GM23338 (cell line): ENCODE measurements at regions not wholly inside any gene's neighbourhood (a gene's known extent, or its start where the extent isn't known, plus 50 kb on each side); places are given as distances from the start of the nearest gene placed in this dataset.

Source experiments
- ATAC-seq: fragments of 200-7000 bp; cut with Tn5 transposase; 3 replicates; pipeline ENCODE4 v1.9.1; 2020
- DNase-seq: peaks from one replicate; pipeline ENCODE4 v3.0.0-alpha.2; 2015; ENCODE audit warnings: low spot score
- H2AFZ ChIP-seq: fragments of 200-600 bp; sonication (generic); 2 replicates; pipeline ENCODE4 v1.8.0; 2016; ENCODE audit warnings: antibody characterized with exemption, mild to moderate bottlenecking, moderate library complexity
- H3F3A ChIP-seq: fragments of 200-600 bp; sonication (generic); replicated peaks from 2 replicates; pipeline ENCODE4 v1.8.0; 2017; ENCODE audit warnings: antibody characterized with exemption, mixed run types, low read depth
- H3K27ac ChIP-seq: fragments of 200-600 bp; sonication (generic); 2 replicates; pipeline ENCODE4 v1.6.1; 2016; ENCODE audit warnings: low read depth
- H3K27me3 ChIP-seq: fragments of 200-600 bp; sonication (generic); 2 replicates; pipeline ENCODE4 v1.8.0; 2016; ENCODE audit warnings: mild to moderate bottlenecking, mixed run types, moderate library complexity; ENCODE audit not compliant: insufficient read depth
- H3K36me3 ChIP-seq: fragments of 200-600 bp; sonication (generic); 2 replicates; pipeline ENCODE4 v1.8.0; 2016; ENCODE audit warnings: mild to moderate bottlenecking; ENCODE audit not compliant: insufficient read depth
- H3K4me1 ChIP-seq: fragments of 200-600 bp; sonication (generic); 2 replicates; pipeline ENCODE4 v1.8.0; 2016; ENCODE audit warnings: mild to moderate bottlenecking, moderate library complexity; ENCODE audit not compliant: insufficient read depth
- H3K4me2 ChIP-seq: fragments of 200-600 bp; sonication (generic); 2 replicates; pipeline ENCODE4 v1.7.1; 2017; ENCODE audit warnings: mixed run types
- H3K4me3 ChIP-seq: fragments of 200-600 bp; sonication (generic); 2 replicates; pipeline ENCODE4 v1.6.1; 2016; ENCODE audit warnings: mixed run types
- H3K79me2 ChIP-seq: fragments of 200-600 bp; sonication (generic); replicated peaks from 2 replicates; pipeline ENCODE4 v1.8.0; 2017; ENCODE audit warnings: mild to moderate bottlenecking; ENCODE audit not compliant: insufficient read depth
- H3K9me2 ChIP-seq: fragments of 200-600 bp; sonication (generic); 2 replicates; pipeline ENCODE4 v1.8.0; 2017; ENCODE audit not compliant: insufficient read depth
- H4K20me1 ChIP-seq: fragments of 200-600 bp; sonication (generic); replicated peaks from 2 replicates; pipeline ENCODE4 v1.8.0; 2017; ENCODE audit warnings: mild to moderate bottlenecking; ENCODE audit not compliant: insufficient read depth
- H3K27ac Mint-ChIP-seq: 2 replicates; pipeline ENCODE4 v1.8.0; 2020; ENCODE audit warnings: inconsistent platforms, mild to moderate bottlenecking, moderate library complexity, mixed read lengths
- H3K27me3 Mint-ChIP-seq: 3 replicates; pipeline ENCODE4 v1.8.0; 2022; ENCODE audit warnings: low read depth, mild to moderate bottlenecking, moderate library complexity, mixed read lengths, inconsistent platforms; ENCODE audit not compliant: insufficient read depth, poor library complexity
- H3K36me3 Mint-ChIP-seq: 3 replicates; pipeline ENCODE4 v1.8.0; 2021; ENCODE audit warnings: low read depth, mild to moderate bottlenecking, inconsistent platforms, moderate library complexity, mixed read lengths
- H3K4me1 Mint-ChIP-seq: 3 replicates; pipeline ENCODE4 v1.8.0; 2020; ENCODE audit warnings: mild to moderate bottlenecking, inconsistent platforms, mixed read lengths
- H3K4me3 Mint-ChIP-seq: 3 replicates; pipeline ENCODE4 v1.8.0; 2021; ENCODE audit warnings: moderate library complexity, mild to moderate bottlenecking, inconsistent platforms, mixed read lengths
- H3K9me3 Mint-ChIP-seq: 3 replicates; pipeline ENCODE4 v1.8.0; 2020; ENCODE audit warnings: moderate library complexity, mild to moderate bottlenecking, inconsistent platforms, mixed read lengths
- CREB1 ChIP-seq: fragments of 250-450 bp; sonication (Bioruptor Pico); IDR thresholded peaks from 2 replicates; pipeline ENCODE4 v1.5.0; 2020; ENCODE audit warnings: low read depth, mild to moderate bottlenecking, moderate library complexity
- CTCF ChIP-seq, 2 experiments: fragments of 200-600 bp in 1 of 2; sonication (generic) in 1 of 2; conservative IDR thresholded peaks; 2 replicates each; pipeline versions ENCODE4 v1.5.1 to v1.6.1; 2016 to 2017; ENCODE audit warnings: antibody characterized with exemption in 2 of 2, low read depth in 2 of 2, mild to moderate bottlenecking in 2 of 2, moderate library complexity in 1 of 2
- ETS1 ChIP-seq: IDR thresholded peaks from 2 replicates; pipeline ENCODE4 v1.6.1; 2016; ENCODE audit warnings: antibody characterized with exemption
- EZH2 ChIP-seq: fragments of 200-600 bp; sonication (generic); IDR thresholded peaks from one replicate; pipeline ENCODE4 v1.8.0; 2017; ENCODE audit warnings: antibody characterized with exemption, mild to moderate bottlenecking, low read depth; ENCODE audit not compliant: unreplicated experiment
- EZH2phosphoT487 ChIP-seq: fragments of 200-600 bp; sonication (generic); IDR thresholded peaks from one replicate; pipeline ENCODE4 v1.8.1; 2018; ENCODE audit warnings: antibody characterized with exemption; ENCODE audit not compliant: unreplicated experiment
- JUNB ChIP-seq: IDR thresholded peaks from one replicate; pipeline ENCODE4 v1.6.1; 2016; ENCODE audit warnings: antibody characterized with exemption; ENCODE audit not compliant: unreplicated experiment
- NANOG ChIP-seq: IDR thresholded peaks from 2 replicates; pipeline ENCODE4 v1.6.1; 2016; ENCODE audit warnings: antibody characterized with exemption, borderline replicate concordance
- POLR2AphosphoS5 ChIP-seq: IDR thresholded peaks from 2 replicates; pipeline ENCODE4 v1.6.1; 2016; ENCODE audit warnings: antibody characterized with exemption, low read depth
- REST ChIP-seq: IDR thresholded peaks from one replicate; pipeline ENCODE4 v1.6.1; 2018; ENCODE audit warnings: antibody characterized with exemption; ENCODE audit not compliant: unreplicated experiment
- STAT1 ChIP-seq: IDR thresholded peaks from one replicate; pipeline ENCODE4 v1.6.1; 2016; ENCODE audit warnings: antibody characterized with exemption; ENCODE audit not compliant: unreplicated experiment
- ZNF114 ChIP-seq: fragments of 250-450 bp; sonication (Bioruptor Pico); IDR thresholded peaks from 2 replicates; pipeline ENCODE4 v1.5.0; 2020; ENCODE audit warnings: mild to moderate bottlenecking, moderate library complexity
- ZNF331 ChIP-seq: fragments of 250-450 bp; sonication (Bioruptor Pico); IDR thresholded peaks from 2 replicates; pipeline ENCODE4 v1.5.0; 2020; ENCODE audit warnings: low read depth, mild to moderate bottlenecking, moderate library complexity
- TF ChIP-seq, protein P1 (sequence below): fragments of 250-450 bp; sonication (Bioruptor Pico); IDR thresholded peaks from 2 replicates; pipeline ENCODE4 v1.5.0; 2020; ENCODE audit warnings: mild to moderate bottlenecking, moderate library complexity

- no peak overlapping the region for H3K27ac Mint-ChIP-seq
- no peaks in the 10 kb centered on the region for H3K4me1 ChIP-seq
- no peak for TF ChIP-seq ZNF331 (CRISPR knock-in tag)
- no peak for TF ChIP-seq EZH2
- no peak for TF ChIP-seq CREB1 (CRISPR knock-in tag)
- TF ChIP-seq EZH2phosphoT487 = no peak
- TF ChIP-seq REST = no peak
- no peak for TF ChIP-seq ZNF114 (CRISPR knock-in tag)
- no peak for TF ChIP-seq JUNB
- no peak for TF ChIP-seq ETS1
- no peak for TF ChIP-seq STAT1
- TF ChIP-seq NANOG = no peak
- TF ChIP-seq, protein P1, sequence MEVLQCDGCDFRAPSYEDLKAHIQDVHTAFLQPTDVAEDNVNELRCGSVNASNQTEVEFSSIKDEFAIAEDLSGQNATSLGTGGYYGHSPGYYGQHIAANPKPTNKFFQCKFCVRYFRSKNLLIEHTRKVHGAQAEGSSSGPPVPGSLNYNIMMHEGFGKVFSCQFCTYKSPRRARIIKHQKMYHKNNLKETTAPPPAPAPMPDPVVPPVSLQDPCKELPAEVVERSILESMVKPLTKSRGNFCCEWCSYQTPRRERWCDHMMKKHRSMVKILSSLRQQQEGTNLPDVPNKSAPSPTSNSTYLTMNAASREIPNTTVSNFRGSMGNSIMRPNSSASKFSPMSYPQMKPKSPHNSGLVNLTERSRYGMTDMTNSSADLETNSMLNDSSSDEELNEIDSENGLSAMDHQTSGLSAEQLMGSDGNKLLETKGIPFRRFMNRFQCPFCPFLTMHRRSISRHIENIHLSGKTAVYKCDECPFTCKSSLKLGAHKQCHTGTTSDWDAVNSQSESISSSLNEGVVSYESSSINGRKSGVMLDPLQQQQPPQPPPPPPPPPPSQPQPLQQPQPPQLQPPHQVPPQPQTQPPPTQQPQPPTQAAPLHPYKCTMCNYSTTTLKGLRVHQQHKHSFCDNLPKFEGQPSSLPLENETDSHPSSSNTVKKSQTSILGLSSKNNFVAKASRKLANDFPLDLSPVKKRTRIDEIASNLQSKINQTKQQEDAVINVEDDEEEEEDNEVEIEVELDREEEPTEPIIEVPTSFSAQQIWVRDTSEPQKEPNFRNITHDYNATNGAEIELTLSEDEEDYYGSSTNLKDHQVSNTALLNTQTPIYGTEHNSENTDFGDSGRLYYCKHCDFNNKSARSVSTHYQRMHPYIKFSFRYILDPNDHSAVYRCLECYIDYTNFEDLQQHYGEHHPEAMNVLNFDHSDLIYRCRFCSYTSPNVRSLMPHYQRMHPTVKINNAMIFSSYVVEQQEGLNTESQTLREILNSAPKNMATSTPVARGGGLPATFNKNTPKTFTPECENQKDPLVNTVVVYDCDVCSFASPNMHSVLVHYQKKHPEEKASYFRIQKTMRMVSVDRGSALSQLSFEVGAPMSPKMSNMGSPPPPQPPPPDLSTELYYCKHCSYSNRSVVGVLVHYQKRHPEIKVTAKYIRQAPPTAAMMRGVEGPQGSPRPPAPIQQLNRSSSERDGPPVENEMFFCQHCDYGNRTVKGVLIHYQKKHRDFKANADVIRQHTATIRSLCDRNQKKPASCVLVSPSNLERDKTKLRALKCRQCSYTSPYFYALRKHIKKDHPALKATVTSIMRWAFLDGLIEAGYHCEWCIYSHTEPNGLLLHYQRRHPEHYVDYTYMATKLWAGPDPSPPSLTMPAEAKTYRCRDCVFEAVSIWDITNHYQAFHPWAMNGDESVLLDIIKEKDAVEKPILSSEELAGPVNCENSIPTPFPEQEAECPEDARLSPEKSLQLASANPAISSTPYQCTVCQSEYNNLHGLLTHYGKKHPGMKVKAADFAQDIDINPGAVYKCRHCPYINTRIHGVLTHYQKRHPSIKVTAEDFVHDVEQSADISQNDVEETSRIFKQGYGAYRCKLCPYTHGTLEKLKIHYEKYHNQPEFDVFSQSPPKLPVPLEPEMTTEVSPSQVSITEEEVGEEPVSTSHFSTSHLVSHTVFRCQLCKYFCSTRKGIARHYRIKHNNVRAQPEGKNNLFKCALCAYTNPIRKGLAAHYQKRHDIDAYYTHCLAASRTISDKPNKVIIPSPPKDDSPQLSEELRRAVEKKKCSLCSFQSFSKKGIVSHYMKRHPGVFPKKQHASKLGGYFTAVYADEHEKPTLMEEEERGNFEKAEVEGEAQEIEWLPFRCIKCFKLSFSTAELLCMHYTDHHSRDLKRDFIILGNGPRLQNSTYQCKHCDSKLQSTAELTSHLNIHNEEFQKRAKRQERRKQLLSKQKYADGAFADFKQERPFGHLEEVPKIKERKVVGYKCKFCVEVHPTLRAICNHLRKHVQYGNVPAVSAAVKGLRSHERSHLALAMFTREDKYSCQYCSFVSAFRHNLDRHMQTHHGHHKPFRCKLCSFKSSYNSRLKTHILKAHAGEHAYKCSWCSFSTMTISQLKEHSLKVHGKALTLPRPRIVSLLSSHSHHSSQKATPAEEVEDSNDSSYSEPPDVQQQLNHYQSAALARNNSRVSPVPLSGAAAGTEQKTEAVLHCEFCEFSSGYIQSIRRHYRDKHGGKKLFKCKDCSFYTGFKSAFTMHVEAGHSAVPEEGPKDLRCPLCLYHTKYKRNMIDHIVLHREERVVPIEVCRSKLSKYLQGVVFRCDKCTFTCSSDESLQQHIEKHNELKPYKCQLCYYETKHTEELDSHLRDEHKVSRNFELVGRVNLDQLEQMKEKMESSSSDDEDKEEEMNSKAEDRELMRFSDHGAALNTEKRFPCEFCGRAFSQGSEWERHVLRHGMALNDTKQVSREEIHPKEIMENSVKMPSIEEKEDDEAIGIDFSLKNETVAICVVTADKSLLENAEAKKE = no peak
- TF ChIP-seq POLR2AphosphoS5 = no peak
- TF ChIP-seq CTCF (conservative IDR thresholded peaks at IDR 0.05; ENCODE audit: low read depth in 2 of 2) = no peak
These were observed 219.3 kb upstream of the GLI3 start for GRCh38 chr7:42456267-42456666.

More at GRCh38 chr7:42456267-42456666, 219.3 kb upstream of the GLI3 start:
- Mint-ChIP-seq H3K4me3 (no peak overlapping the region), H3K4me1 (no peaks in the 10 kb centered on the region), H3K9me3 (no peaks in the 10 kb centered on the region; the same call in 2 of the 3 replicates), H3K27me3 (peaks cover 4% of the 10 kb centered on the region), H3K36me3 (no peaks in the 10 kb centered on the region)
- no peak for ATAC-seq
- no peaks in the 10 kb centered on the region for H3F3A ChIP-seq
- no peak overlapping the region for H3K4me2 ChIP-seq
- no peak for DNase-seq
- H2AFZ ChIP-seq = no peak overlapping the region; the same call in 1 of the 2 replicates
- no peaks in the 10 kb centered on the region for H3K36me3 ChIP-seq
- no peaks in the 10 kb centered on the region for H3K9me2 ChIP-seq
- no peaks in the 10 kb centered on the region for H3K27me3 ChIP-seq
- H3K4me3 ChIP-seq = no peak overlapping the region
- H3K27ac ChIP-seq = no peak overlapping the region
- H4K20me1 ChIP-seq = no peaks in the 10 kb centered on the region
- no peaks in the 10 kb centered on the region for H3K79me2 ChIP-seq
